D721Med (cell line): ENCODE measurements at regions not wholly inside any gene's neighbourhood (a gene's known extent, or its start where the extent isn't known, plus 50 kb on each side); places are given as distances from the start of the nearest gene placed in this dataset.

ENCODE experiments used
- DNase-seq: peaks from one replicate; pipeline ENCODE4 v3.0.0; 2011; ENCODE audit warnings: low spot score; ENCODE audit not compliant: insufficient read length
- FAIRE-seq: peaks from 2 replicates; lab custom pipeline; 2011; peaks lifted over from hg19 to GRCh38; lab: Jason Lieb, UNC
- TF ChIP-seq, protein P1 (sequence below): IDR thresholded peaks from 2 replicates; pipeline ENCODE4 v1.5.1; 2012; ENCODE audit warnings: mild to moderate bottlenecking, control low read depth; ENCODE audit not compliant: insufficient read depth; ENCODE audit errors: missing control alignments

DNA sequence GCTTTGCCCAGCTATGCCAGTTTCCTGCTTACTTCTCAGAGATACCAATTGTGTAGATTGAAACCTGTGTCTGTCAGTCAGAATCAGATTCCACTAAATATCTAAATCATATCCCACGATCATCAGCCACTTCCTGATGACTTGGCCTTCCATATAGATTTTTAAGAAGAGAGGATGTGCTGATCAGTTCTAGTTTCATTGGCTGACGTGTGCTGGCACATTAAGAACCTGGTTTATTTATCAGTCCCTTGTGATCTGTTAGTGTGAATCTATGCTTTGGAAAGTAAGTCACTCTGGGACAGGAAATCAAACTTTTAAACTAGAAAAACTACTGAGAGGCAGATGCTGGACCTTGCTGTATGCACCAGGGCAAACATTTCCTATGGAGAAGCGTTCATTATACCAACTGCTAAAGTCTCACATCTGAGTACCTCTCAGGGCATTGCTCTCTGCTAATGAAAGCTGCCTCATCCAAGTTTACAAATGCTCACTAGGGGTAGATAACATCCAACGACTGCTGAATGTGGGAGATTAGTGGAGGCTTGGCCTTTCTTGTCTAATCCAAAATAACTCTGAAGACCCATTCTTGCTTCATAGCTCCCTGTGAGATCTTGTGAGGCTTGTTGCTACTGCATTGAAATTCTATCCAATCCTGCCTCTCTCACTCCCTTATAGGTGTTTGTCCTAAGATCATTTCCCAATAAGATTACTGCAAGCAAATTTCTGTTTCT lies 109.1 kb downstream of the ARL4A start:
- DNase-seq: no peak
- TF ChIP-seq, protein P1, sequence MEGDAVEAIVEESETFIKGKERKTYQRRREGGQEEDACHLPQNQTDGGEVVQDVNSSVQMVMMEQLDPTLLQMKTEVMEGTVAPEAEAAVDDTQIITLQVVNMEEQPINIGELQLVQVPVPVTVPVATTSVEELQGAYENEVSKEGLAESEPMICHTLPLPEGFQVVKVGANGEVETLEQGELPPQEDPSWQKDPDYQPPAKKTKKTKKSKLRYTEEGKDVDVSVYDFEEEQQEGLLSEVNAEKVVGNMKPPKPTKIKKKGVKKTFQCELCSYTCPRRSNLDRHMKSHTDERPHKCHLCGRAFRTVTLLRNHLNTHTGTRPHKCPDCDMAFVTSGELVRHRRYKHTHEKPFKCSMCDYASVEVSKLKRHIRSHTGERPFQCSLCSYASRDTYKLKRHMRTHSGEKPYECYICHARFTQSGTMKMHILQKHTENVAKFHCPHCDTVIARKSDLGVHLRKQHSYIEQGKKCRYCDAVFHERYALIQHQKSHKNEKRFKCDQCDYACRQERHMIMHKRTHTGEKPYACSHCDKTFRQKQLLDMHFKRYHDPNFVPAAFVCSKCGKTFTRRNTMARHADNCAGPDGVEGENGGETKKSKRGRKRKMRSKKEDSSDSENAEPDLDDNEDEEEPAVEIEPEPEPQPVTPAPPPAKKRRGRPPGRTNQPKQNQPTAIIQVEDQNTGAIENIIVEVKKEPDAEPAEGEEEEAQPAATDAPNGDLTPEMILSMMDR: no peak
- no peak for FAIRE-seq

DNA sequence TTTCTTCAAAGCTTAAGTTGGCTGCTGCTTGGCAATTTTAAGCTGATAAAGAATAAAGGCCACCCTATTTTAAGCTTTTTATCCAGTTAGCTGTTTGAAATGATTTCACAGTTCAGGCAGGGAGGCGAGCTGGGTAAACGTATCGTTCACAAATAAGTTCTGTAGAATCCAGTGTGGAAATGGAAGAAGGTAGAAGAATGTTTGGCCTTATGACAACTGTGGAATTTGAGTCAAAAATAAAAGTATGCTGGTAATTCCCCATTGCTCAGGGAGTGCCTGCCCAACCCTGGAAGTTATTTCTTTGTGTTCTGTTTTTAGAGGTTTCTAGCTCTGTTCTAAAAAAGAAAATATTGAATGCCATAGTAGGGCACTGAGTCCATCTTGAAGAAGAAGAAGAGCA lies 113.1 kb downstream of the ARL4A start:
- DNase-seq (no peak), FAIRE-seq (no peak)
- TF ChIP-seq, protein P1: no peak

DNA sequence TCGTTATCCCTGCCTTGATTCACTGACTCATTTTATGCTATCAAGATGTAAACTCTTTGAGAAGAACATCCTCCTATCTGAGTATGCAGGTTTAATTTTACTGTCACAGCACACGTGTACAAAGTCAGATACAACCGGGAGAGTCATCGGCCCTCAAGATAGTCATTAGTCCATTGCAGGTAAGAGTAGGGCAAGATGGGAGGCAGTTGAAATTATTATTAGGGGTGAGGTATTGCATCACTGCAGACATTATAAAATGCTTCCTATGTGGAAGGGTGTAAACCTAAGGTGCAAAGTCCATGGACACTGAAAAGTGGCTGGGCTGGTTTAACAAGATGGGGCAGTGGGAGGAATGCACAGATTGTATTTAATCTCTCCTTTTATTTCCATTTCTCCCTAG lies 113.7 kb downstream of the ARL4A start:
- FAIRE-seq: no peak
- DNase-seq: no peak
- TF ChIP-seq, protein P1: no peak

DNA sequence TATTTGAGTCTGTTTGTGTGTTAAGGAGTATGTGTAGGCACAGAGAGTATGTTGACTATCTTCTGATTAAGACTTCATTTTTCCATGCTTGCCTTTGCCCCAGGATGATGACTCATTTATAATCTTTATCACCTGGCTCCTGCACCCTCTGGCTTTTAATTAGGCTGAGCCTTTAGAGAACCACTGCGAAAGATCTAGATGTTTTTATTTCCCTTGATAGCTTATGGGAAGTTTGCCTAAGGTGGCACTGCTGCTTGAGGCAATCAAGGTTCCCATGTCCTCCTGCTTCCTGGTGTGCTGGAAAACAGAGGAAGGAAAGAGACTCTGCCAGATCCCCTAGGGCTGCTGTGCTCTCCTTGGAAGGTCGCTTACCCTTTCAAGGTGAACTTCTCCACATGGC lies 114.6 kb downstream of the ARL4A start:
- DNase-seq (no peak), FAIRE-seq (no peak)
- TF ChIP-seq, protein P1: no peak

DNA sequence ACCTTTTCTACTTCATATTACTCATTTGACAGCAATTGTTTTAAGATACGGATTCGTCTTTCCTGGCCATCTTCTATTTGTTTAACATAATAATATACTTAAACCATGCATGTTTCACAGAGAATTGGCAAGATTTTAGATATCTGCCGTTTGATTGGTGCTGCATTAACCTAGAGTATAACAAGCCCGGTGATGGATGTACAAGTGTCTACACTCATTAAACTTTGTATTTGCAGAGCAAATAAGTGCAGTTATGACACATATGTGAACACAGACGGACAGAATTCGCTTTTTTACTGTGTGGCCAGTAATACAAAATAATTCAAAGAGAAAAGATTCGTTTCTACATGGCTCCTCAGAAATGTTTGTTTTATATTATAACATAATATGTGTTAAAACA lies 116.1 kb downstream of the ARL4A start:
- FAIRE-seq (no peak), DNase-seq (no peak)
- TF ChIP-seq, protein P1: no peak

DNA sequence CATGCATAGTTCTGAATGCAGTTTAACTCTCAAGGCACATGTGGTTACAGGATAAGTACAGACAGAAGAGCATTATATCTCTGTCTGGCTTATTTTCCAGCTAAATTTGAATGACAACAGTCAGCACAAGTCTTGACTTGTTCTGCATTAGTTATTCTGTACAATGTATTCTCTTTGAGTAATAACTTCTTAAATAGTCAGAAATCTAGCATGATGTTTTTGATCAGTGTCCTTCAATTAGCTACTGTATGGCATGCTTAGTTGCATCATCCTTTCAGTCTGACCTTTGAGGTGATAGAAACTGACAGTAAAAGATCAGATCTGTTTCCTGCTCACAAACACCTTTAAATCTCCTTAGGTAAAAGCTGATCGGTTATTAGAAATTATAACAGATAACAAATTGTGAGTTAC lies 118.1 kb downstream of the ARL4A start:
- TF ChIP-seq, protein P1: no peak
- no peak for FAIRE-seq
- no peak for DNase-seq

DNA sequence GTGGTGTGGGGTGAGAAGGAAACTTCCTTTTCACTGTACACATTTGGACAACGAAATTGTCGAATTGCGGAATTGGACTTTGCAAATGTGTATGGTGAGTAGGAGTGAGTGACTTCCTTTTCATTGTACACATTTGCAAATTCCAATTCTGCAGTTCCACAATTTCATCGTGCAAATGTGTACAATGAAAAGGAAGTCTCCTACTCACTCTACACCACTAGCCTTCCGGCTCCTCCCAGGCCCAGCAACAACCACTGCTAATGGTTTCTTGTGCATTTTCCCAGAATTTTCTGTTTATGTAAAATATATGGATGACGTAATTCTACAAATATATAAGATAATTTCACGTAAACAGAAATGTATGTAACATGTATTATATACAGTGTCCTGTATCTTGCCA lies 118.5 kb downstream of the ARL4A start:
- DNase-seq: no peak
- TF ChIP-seq, protein P1: no peak
- FAIRE-seq: no peak
